ENCODE measurements at regions not wholly inside any gene's neighbourhood (a gene's known extent, or its start where the extent isn't known, plus 50 kb on each side); places are given as distances from the start of the nearest gene placed in this dataset.

GRCh38 chr1:221439008-221439746, 302.7 kb downstream of the DUSP10 start:
- DNase-seq, result peak; percentile 91

- DNase-seq, result peak; percentile 85
These were observed 302.0 kb downstream of the DUSP10 start for GRCh38 chr1:221439747-221440501.

- no peak for DNase-seq
These were observed 301.2 kb downstream of the DUSP10 start for GRCh38 chr1:221440658-221441057.

DNA sequence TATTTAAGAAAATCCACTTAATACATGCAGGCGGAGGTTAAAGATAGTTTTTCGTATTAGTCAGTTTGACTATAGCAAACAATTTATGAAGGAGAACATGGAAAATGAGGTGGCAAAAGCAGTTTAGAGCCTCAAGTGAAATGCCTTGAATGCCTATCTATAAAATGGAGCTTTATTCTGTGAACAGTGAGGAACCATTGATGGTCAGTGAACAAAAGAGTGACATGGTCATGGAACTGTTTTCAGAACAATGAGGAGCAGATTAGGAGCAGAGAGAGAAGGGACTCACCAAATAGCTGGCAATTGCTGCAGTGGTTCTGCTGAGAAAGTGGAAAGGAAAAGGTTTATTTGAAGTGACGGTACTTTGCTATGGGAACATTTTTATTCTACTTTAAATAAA, 299.8 kb downstream of the DUSP10 start:
- no peak for DNase-seq

GRCh38 chr1:221444346-221444745, 297.5 kb downstream of the DUSP10 start:
- no peak for DNase-seq

DNA sequence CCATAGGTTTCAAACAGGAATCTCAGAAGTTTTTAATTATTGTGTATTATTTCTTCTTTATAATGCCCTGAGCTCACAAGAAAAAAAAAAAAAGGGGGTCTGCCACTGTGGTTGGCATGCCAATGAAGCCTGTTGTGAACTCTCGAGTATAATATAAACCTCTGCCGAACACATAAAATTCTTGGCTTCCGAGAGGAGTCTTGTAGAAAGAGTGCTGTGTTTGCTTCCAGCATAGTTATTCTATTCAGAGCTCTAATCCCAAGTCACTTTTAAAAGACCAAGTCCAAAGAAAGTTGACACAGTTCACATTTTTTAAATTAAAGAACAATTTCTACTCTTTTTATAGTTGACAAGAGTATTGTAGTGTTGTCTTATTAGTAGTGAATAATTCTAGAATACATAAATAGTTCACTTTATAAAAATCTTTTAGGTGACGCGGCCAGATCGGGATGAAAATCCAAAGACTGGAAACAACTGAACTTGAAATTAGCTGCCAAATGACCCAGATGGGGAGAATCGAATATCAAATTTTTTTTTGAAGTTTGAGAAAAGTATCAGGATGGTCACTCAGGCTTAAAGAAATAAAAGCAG, 293.2 kb downstream of the DUSP10 start:
- no peak for DNase-seq

- DNase-seq, result no peak
These were observed 292.7 kb downstream of the DUSP10 start for GRCh38 chr1:221449194-221449593.

- DNase-seq, result peak; percentile 47
These were observed 292.0 kb downstream of the DUSP10 start for GRCh38 chr1:221449801-221450470.

- DNase-seq, result no peak
These were observed 290.1 kb downstream of the DUSP10 start for GRCh38 chr1:221451741-221452140.

- DNase-seq, result no peak
These were observed 287.8 kb downstream of the DUSP10 start for GRCh38 chr1:221454096-221454495.

DNA sequence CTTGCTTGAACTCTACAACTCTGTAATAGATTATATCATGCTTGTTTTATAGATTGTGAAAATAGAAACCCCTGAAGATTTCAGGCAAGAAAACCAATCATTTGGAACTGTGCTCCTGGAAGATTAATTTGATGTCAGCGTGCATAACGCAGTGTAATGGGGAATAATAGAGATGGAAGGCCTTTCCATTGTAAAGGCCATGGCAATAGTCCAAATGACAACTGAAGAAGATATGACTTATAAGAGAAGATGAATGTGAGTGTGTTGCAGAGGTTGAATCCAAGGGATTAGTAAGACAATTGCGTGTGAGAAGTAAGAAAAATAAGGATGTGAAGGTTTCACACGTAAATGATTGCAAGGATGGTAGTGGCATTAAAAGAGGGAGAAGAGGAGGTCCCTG, 285.0 kb downstream of the DUSP10 start:
- no peak for DNase-seq

DNA sequence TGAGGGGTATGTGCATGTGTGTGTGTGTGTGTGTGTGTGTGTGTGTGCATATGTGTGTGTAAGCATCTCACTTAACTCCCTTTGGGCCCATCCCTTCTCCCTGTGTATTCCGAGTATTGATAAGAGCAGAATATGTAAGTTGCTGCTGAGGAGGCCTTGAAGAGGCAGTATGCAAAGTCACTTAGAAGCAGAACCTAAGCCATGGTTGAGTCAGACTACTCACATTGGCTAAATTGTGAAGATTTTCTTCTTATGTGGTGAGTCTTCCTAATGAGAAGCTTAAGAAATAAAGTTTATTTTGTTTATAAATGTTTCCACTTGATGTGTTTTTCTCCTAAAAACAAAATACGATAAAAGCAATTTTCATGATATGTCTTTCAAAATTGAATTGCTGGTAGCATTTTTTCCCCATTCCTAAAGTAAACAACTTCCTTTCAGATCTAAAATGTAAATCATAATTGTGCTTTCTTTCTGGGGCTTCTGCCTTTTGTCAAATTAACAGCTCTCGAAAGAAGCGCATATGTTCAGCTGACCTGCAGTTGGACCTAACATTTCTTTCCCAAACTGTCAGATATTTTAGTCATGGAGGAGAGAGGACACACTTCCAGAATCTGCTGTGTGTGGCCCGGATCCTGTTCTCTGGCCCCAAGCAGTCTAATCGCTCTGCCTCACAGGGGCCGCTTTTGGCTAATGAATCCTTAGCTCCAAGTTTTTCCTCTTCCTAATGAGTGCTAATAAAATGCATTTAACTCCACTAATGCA, 284.0 kb downstream of the DUSP10 start:
- DNase-seq, result no peak

GRCh38 chr1:221458447-221459156, 283.3 kb downstream of the DUSP10 start:
- DNase-seq, result no peak

DNA sequence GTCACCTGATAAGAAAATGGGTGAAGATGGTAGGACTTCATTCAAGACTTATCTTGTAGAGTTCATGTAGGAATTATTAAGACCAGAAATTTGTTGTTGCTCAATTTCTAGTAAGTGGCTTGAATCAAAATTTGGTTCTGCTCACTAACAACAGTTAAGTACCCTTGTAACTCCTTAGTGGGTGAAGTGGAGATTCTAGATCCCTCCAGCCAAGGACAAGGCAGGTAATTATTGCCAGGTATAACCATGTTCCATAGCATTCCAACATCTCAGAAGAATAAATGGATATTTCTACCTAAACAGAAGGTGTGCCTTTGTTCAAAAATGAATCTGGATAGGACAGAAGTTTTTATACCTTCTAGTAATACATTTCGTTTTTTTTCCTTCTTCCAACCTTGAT, 282.3 kb downstream of the DUSP10 start:
- DNase-seq, result no peak

DNA sequence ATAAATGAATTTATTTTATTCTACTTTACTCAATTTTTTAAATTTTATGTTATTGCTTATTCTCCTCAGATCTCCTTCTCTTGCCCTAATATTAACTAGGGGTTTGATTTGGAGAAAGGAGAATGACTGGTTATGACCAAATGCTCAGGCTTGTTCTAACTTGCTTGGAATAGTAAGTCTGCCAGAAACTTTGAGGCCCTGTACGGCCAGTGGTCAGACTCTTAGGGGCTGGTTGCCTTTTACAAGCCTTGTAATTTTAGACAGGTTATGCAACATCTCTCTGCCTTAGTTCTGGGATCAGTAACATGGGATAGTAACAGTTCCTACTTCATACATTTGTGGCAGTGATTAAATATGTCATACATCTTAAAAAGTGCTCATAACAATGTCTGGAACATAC, 279.5 kb downstream of the DUSP10 start:
- no peak for DNase-seq

DNA sequence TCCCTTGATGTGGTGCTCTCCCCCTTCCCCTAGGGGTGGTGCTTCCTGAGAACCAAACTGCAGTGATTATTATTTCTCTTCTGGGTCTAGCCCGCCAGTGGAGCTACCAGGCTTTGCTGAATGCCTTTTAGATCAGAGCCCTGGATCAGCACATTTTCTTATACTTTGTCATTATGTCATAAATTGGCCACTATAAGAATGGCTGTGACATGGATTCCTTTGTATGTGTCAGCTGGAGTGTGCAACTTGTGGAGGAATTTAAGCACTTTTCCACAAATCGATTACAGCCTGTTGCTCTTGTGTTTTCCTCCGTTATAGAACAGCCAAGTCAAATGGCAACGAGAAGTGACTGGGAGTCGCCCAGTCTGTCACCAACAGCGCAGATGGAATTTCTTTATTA, 273.3 kb downstream of the DUSP10 start:
- no peak for DNase-seq

GRCh38 chr1:221469476-221469875, 272.4 kb downstream of the DUSP10 start:
- DNase-seq, result no peak

DNA sequence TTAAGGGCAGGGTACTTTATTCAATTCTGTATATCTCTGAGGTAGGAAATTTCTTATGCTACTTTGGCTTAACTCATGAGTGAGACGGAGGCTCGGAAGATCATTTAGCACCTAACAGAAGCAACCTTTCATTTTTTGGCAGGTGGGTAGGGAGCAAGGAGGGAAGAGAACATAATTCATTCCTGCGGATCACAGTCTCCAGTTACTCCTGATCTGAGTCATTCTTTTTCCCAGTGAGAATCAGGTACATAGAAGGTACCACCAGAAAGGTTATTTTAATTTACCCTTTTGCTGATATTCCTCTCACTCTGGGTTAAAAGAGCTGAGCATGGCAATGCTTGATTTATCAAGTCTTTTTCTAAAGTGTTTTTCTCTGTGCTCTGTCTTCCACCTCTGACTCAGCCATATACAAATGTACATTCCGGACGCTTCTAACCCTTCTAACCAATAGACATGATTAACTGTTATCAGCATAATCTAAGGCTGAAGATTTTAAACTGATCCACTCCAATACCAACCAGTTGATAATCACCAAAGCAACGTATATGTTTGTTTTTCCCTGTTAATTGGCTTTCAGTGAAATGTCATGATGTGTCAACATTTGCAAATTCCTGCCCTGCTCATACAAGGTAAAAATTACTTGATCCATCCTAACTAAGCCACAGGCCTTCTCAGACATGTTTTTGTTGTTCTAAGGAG, 271.7 kb downstream of the DUSP10 start:
- DNase-seq, result no peak

- DNase-seq, result no peak
These were observed 268.5 kb downstream of the DUSP10 start for GRCh38 chr1:221473411-221473810.

DNA sequence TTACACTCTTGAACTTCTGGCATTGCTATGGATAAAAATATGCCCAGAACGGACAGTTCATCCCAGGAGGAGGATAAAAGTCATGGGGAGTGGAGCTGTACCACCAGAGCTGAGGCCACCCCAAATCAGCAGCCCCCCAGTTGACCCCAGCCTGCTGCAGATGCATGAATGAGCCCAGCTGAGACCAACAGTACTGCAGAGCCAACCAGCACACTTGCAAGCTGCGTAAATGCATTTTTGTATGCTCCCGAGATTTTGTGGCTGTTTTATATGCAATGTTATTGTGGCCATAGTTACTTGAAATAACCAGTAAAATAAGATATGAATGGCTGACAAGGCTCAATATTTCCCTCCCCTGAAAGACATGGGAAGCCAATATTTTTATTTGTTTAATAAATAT, 264.6 kb downstream of the DUSP10 start:
- DNase-seq, result no peak
